ENCODE measurements at regions not wholly inside any gene's neighbourhood (a gene's known extent, or its start where the extent isn't known, plus 50 kb on each side); places are given as distances from the start of the nearest gene placed in this dataset.
A peak's percentile ranks its signal among the peaks of the same experiment; 100 is the strongest.

- TF ChIP-seq, protein P1, sequence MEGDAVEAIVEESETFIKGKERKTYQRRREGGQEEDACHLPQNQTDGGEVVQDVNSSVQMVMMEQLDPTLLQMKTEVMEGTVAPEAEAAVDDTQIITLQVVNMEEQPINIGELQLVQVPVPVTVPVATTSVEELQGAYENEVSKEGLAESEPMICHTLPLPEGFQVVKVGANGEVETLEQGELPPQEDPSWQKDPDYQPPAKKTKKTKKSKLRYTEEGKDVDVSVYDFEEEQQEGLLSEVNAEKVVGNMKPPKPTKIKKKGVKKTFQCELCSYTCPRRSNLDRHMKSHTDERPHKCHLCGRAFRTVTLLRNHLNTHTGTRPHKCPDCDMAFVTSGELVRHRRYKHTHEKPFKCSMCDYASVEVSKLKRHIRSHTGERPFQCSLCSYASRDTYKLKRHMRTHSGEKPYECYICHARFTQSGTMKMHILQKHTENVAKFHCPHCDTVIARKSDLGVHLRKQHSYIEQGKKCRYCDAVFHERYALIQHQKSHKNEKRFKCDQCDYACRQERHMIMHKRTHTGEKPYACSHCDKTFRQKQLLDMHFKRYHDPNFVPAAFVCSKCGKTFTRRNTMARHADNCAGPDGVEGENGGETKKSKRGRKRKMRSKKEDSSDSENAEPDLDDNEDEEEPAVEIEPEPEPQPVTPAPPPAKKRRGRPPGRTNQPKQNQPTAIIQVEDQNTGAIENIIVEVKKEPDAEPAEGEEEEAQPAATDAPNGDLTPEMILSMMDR (IDR thresholded peaks at IDR 0.05; ENCODE audit: borderline replicate concordance, extremely low read depth, insufficient read depth) = no peak
- Histone ChIP-seq H3K27ac (ENCODE audit: low read depth in 2 of 2, low read length in 2 of 2) (no peak overlapping the region), H3K4me1 (ENCODE audit: control insufficient read depth in 2 of 3, insufficient read depth in 2 of 3, low read depth in 1 of 3, low read length in 3 of 3) (no peaks in the 10 kb centered on the region), H3K9me3 (ENCODE audit: control insufficient read depth in 2 of 3, insufficient read depth in 1 of 3, low read length in 3 of 3) (peaks cover 0 to 8% (median 0%) of the 10 kb centered on the region in 3 donors), H3K27me3 (ENCODE audit: control insufficient read depth, insufficient read depth, low read length) (no peaks in the 10 kb centered on the region), H3K4me3 (ENCODE audit: low read length in 3 of 3) (no peak overlapping the region), H3K9ac (ENCODE audit: low read length in 3 of 3) (no peak overlapping the region), H3K36me3 (ENCODE audit: control insufficient read depth in 2 of 3, insufficient read depth in 3 of 3, low read length in 3 of 3) (no peaks in the 10 kb centered on the region)
- intact Hi-C loops (cut with DNase I) = no loop called here
- FAIRE-seq (no peak), DNase-seq (no peak)
These were observed 1109.5 kb upstream of the EEF2KMT start for GRCh38 chr16:6207124-6207523.

- H3K4me3 ChIP-seq (ENCODE audit: low read length in 3 of 3) = no peak overlapping the region
- H3K27me3 ChIP-seq (ENCODE audit: control insufficient read depth, insufficient read depth, low read length) = no peaks in the 10 kb centered on the region
- DNase-seq (peak in 1 of 5 donors; percentile 0), FAIRE-seq (no peak)
- H3K27ac ChIP-seq (ENCODE audit: low read depth in 2 of 2, low read length in 2 of 2) = no peak overlapping the region
- H3K9ac ChIP-seq (ENCODE audit: low read length in 3 of 3) = no peak overlapping the region
- no peaks in the 10 kb centered on the region for H3K4me1 ChIP-seq (ENCODE audit: control insufficient read depth in 2 of 3, insufficient read depth in 2 of 3, low read depth in 1 of 3, low read length in 3 of 3)
- H3K9me3 ChIP-seq (ENCODE audit: control insufficient read depth in 2 of 3, insufficient read depth in 1 of 3, low read length in 3 of 3) = peaks cover 0 to 8% (median 0%) of the 10 kb centered on the region in 3 donors
- intact Hi-C loops (cut with DNase I) = no loop called here
- TF ChIP-seq, protein P1 (IDR thresholded peaks at IDR 0.05; ENCODE audit: borderline replicate concordance, extremely low read depth, insufficient read depth) = no peak
- H3K36me3 ChIP-seq (ENCODE audit: control insufficient read depth in 2 of 3, insufficient read depth in 3 of 3, low read length in 3 of 3) = no peaks in the 10 kb centered on the region
These were observed 1108.5 kb upstream of the EEF2KMT start for GRCh38 chr16:6206080-6206479.

DNA sequence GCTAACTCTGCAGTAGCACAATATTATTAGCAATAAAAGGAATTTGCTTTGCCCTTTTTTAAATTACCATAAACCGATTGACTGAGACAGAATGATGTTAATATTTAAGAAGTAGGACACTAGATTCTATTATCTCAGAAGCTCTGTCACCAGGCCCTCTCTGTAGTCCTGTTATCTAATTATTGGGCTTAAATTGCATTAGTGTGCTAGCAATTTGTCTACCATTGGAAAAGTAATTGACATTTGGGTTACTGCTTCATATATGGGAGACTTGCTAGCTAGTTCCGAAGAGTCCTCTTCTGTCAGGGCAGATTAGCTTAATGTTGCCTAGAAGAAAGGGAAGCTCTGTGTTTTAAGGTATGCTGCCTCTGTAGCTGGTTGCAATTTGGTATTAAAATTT lies 1107.3 kb upstream of the EEF2KMT start:
- H3K9ac ChIP-seq (ENCODE audit: low read length in 3 of 3) = no peak overlapping the region
- TF ChIP-seq, protein P1 (IDR thresholded peaks at IDR 0.05; ENCODE audit: borderline replicate concordance, extremely low read depth, insufficient read depth) = no peak
- no peaks in the 10 kb centered on the region for H3K27me3 ChIP-seq (ENCODE audit: control insufficient read depth, insufficient read depth, low read length)
- FAIRE-seq (no peak), DNase-seq (no peak)
- no peaks in the 10 kb centered on the region for H3K36me3 ChIP-seq (ENCODE audit: control insufficient read depth in 2 of 3, insufficient read depth in 3 of 3, low read length in 3 of 3)
- no peaks in the 10 kb centered on the region for H3K4me1 ChIP-seq (ENCODE audit: control insufficient read depth in 2 of 3, insufficient read depth in 2 of 3, low read depth in 1 of 3, low read length in 3 of 3)
- no peak overlapping the region for H3K4me3 ChIP-seq (ENCODE audit: low read length in 3 of 3)
- intact Hi-C loops (cut with DNase I) = no loop called here
- no peak overlapping the region for H3K27ac ChIP-seq (ENCODE audit: low read depth in 2 of 2, low read length in 2 of 2)
- H3K9me3 ChIP-seq (ENCODE audit: control insufficient read depth in 2 of 3, insufficient read depth in 1 of 3, low read length in 3 of 3) = peaks cover 0 to 8% (median 0%) of the 10 kb centered on the region in 3 donors

DNA sequence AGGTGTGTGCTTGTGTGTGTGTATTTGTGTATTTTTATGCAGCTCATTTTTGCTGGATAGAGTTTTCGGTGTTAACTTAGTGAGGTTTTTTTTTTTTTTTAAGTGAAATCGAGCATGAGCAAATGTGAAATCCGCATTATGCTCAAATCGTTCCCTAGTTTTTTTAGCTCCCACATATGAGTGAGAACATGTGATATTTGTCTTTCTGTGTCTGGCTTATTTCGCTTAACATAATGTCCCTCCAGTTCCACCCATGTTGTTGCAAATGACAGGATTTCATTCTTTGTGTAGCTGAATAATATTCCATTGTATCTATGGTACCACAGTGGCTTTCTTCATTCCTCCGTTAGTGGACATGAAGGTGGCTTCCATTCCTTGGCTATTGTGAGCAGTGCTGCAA lies 1103.3 kb upstream of the EEF2KMT start:
- FAIRE-seq (no peak), DNase-seq (no peak)
- Histone ChIP-seq H3K9ac (ENCODE audit: low read length in 3 of 3) (no peak overlapping the region), H3K4me3 (ENCODE audit: low read length in 3 of 3) (no peak overlapping the region), H3K27me3 (ENCODE audit: control insufficient read depth, insufficient read depth, low read length) (no peaks in the 10 kb centered on the region), H3K27ac (ENCODE audit: low read depth in 2 of 2, low read length in 2 of 2) (no peak overlapping the region), H3K36me3 (ENCODE audit: control insufficient read depth in 2 of 3, insufficient read depth in 3 of 3, low read length in 3 of 3) (no peaks in the 10 kb centered on the region), H3K4me1 (ENCODE audit: control insufficient read depth in 2 of 3, insufficient read depth in 2 of 3, low read depth in 1 of 3, low read length in 3 of 3) (no peaks in the 10 kb centered on the region), H3K9me3 (ENCODE audit: control insufficient read depth in 2 of 3, insufficient read depth in 1 of 3, low read length in 3 of 3) (peaks cover 0 to 8% (median 0%) of the 10 kb centered on the region in 3 donors)
- TF ChIP-seq, protein P1 (IDR thresholded peaks at IDR 0.05; ENCODE audit: borderline replicate concordance, extremely low read depth, insufficient read depth) = no peak
- intact Hi-C loops (cut with DNase I) = no loop called here
